CD4-positive, alpha-beta memory T cell (primary cell): ENCODE measurements at regions not wholly inside any gene's neighbourhood (a gene's known extent, or its start where the extent isn't known, plus 50 kb on each side); places are given as distances from the start of the nearest gene placed in this dataset.

ENCODE experiments used
- CTCF ChIA-PET: fragments of 350-600 bp; sonication (Branson Sonifier 250); formaldehyde crosslinking; loops from one replicate; lab custom pipeline; 2021; ENCODE audit warnings: inconsistent platforms; ENCODE audit not compliant: partially characterized antibody; lab: Charles Lee
- POLR2A ChIA-PET: fragments of 350-600 bp; sonication (Branson Sonifier 250); formaldehyde crosslinking; loops from one replicate; lab custom pipeline; 2021; ENCODE audit not compliant: partially characterized antibody; lab: Charles Lee
- DNase-seq, 5 donors: peaks; one replicate each; pipeline versions ENCODE4 v3.0.0 to v3.0.0-alpha.2; 2020 to 2022; ENCODE audit warnings: mixed read lengths in 1 of 5
- H3K27ac ChIP-seq: one replicate; pipeline ENCODE4 v1.7.0; 2013; ENCODE audit warnings: low read depth, low read length
- H3K27me3 ChIP-seq: 2 replicates; pipeline ENCODE4 v1.7.0; 2013; ENCODE audit warnings: mild to moderate bottlenecking, low read length, moderate library complexity; ENCODE audit not compliant: insufficient read depth
- H3K36me3 ChIP-seq: 2 replicates; pipeline ENCODE4 v1.7.0; 2013; ENCODE audit warnings: mild to moderate bottlenecking, low read length, moderate library complexity; ENCODE audit not compliant: insufficient read depth
- H3K4me1 ChIP-seq: 2 replicates; pipeline ENCODE4 v1.7.0; 2013; ENCODE audit warnings: mild to moderate bottlenecking, low read length, moderate library complexity; ENCODE audit not compliant: insufficient read depth
- H3K4me3 ChIP-seq, 2 donors: one replicate each; pipeline ENCODE4 v1.7.0; 2013; ENCODE audit warnings: low read length in 2 of 2, mild to moderate bottlenecking in 1 of 2
- H3K9me3 ChIP-seq, 2 donors: one replicate each; pipeline ENCODE4 v1.7.0; 2013; ENCODE audit warnings: low read length in 2 of 2, control low read depth in 1 of 2; ENCODE audit not compliant: control insufficient read depth in 1 of 2
- H3K27ac Mint-ChIP-seq, 7 donors: one replicate each; pipeline ENCODE4 v1.8.0; 2020 to 2021; ENCODE audit warnings: mixed read lengths in 7 of 7, mild to moderate bottlenecking in 6 of 7, inconsistent platforms in 3 of 7, moderate library complexity in 3 of 7
- H3K27me3 Mint-ChIP-seq, 2 donors: one replicate each; pipeline ENCODE4 v1.8.0; 2020 to 2021; ENCODE audit warnings: mixed read lengths in 2 of 2
- H3K36me3 Mint-ChIP-seq, 2 donors: one replicate each; pipeline ENCODE4 v1.8.0; 2020 to 2021; ENCODE audit warnings: mixed read lengths in 2 of 2, inconsistent platforms in 1 of 2, mild to moderate bottlenecking in 1 of 2
- H3K4me1 Mint-ChIP-seq, 4 donors: one replicate each; pipeline ENCODE4 v1.8.0; 2020 to 2021; ENCODE audit warnings: mixed read lengths in 4 of 4, mild to moderate bottlenecking in 1 of 4
- H3K4me3 Mint-ChIP-seq, 8 donors: one replicate each; pipeline ENCODE4 v1.8.0; 2020 to 2021; ENCODE audit warnings: mixed read lengths in 8 of 8, mild to moderate bottlenecking in 7 of 8, moderate library complexity in 6 of 8, inconsistent platforms in 3 of 8
- H3K9me3 Mint-ChIP-seq, 8 donors: one replicate each; pipeline ENCODE4 v1.8.0; 2020 to 2021; ENCODE audit warnings: mixed read lengths in 8 of 8, mild to moderate bottlenecking in 5 of 8, inconsistent platforms in 3 of 8, moderate library complexity in 1 of 8
- intact Hi-C: fragments of 100-400 bp; cut with micrococcal nuclease; formaldehyde crosslinking; loops from one replicate; pipeline ENCODE4 v1.15.1; 2023

- peaks cover 5 to 14% (median 12%) of the 10 kb centered on the region in 4 donors for H3K4me1 Mint-ChIP-seq
- peaks cover 4% of the 10 kb centered on the region for H3K4me1 ChIP-seq
- H3K36me3 Mint-ChIP-seq: peaks cover 0 to 7% of the 10 kb centered on the region in 2 donors
- no peaks in the 10 kb centered on the region for H3K27me3 Mint-ChIP-seq
- ChIA-PET POLR2A (interaction anchor here (0.8 kb wide), 1 partner anchor 39 kb away, joined by 3 read pairs; no protein-coding TSS in a partner anchor), CTCF (interaction anchor here (1.3 to 1.7 kb wide), 3 partner anchors 29 to 359 kb away, joined by 3 to 5 read pairs (median 4); no protein-coding TSS in a partner anchor)
- DNase-seq: no peak
- intact Hi-C loops: no loop called here
- H3K36me3 ChIP-seq: no peaks in the 10 kb centered on the region
- peaks cover 0 to 9% (median 3%) of the 10 kb centered on the region in 8 donors for H3K9me3 Mint-ChIP-seq
- no peak overlapping the region for H3K27ac Mint-ChIP-seq
- no peak overlapping the region for H3K4me3 ChIP-seq
- no peaks in the 10 kb centered on the region for H3K27me3 ChIP-seq
- no peaks in the 10 kb centered on the region for H3K9me3 ChIP-seq
- no peak overlapping the region for H3K4me3 Mint-ChIP-seq
- no peak overlapping the region for H3K27ac ChIP-seq
Measured at GRCh38 chr21:33988237-33989017, 72.8 kb upstream of the ATP5PO start.

- DNase-seq: no peak
- H3K4me1 Mint-ChIP-seq: peaks cover 5 to 14% (median 12%) of the 10 kb centered on the region in 4 donors
- intact Hi-C loops: no loop called here
- no peaks in the 10 kb centered on the region for H3K27me3 Mint-ChIP-seq
- Histone ChIP-seq H3K27ac (no peak overlapping the region), H3K9me3 (no peaks in the 10 kb centered on the region), H3K4me3 (no peak overlapping the region), H3K4me1 (peaks cover 4% of the 10 kb centered on the region), H3K36me3 (no peaks in the 10 kb centered on the region), H3K27me3 (no peaks in the 10 kb centered on the region)
- H3K4me3 Mint-ChIP-seq: no peak overlapping the region
- no peak overlapping the region for H3K27ac Mint-ChIP-seq
- H3K9me3 Mint-ChIP-seq: peaks cover 0 to 7% (median 3%) of the 10 kb centered on the region in 8 donors
- H3K36me3 Mint-ChIP-seq: peaks cover 0 to 6% of the 10 kb centered on the region in 2 donors
- ChIA-PET POLR2A (interaction anchor here (0.7 to 0.8 kb wide), 2 partner anchors 38 to 63 kb away, joined by 3 read pairs; no protein-coding TSS in a partner anchor), CTCF (interaction anchor here (1.3 to 1.5 kb wide), 2 partner anchors 16 to 63 kb away, joined by 3 read pairs; no protein-coding TSS in a partner anchor)
Measured at GRCh38 chr21:33987461-33987860, 71.9 kb upstream of the ATP5PO start.

- Histone ChIP-seq H3K9me3 (no peaks in the 10 kb centered on the region), H3K4me1 (peaks cover 4% of the 10 kb centered on the region), H3K27me3 (no peaks in the 10 kb centered on the region), H3K36me3 (no peaks in the 10 kb centered on the region), H3K4me3 (no peak overlapping the region), H3K27ac (no peak overlapping the region)
- POLR2A ChIA-PET: interaction anchor here (1.1 to 2.2 kb wide), 4 partner anchors 36 to 49 kb away, joined by 4 to 8 read pairs (median 6); no protein-coding TSS in a partner anchor
- Mint-ChIP-seq H3K4me3 (no peak overlapping the region), H3K27ac (peak overlapping the region in 6 of 7 donors; percentile 45 to 92 (median 77)), H3K27me3 (no peaks in the 10 kb centered on the region), H3K36me3 (no peaks in the 10 kb centered on the region), H3K4me1 (peaks cover 7 to 22% (median 13%) of the 10 kb centered on the region in 4 donors), H3K9me3 (no peaks in the 10 kb centered on the region)
- intact Hi-C loops: no loop called here
- CTCF ChIA-PET: no interaction called here
- DNase-seq: no peak
Measured at GRCh38 chr21:33985117-33986050, 69.8 kb upstream of the ATP5PO start.

GRCh38 chr21:33984021-33984481 lies 68.4 kb upstream of the ATP5PO start:
- H3K9me3 ChIP-seq: no peaks in the 10 kb centered on the region
- peaks cover 4% of the 10 kb centered on the region for H3K4me1 ChIP-seq
- Mint-ChIP-seq H3K9me3 (no peaks in the 10 kb centered on the region), H3K4me3 (no peak overlapping the region), H3K4me1 (peaks cover 8 to 22% (median 14%) of the 10 kb centered on the region in 4 donors), H3K36me3 (no peaks in the 10 kb centered on the region), H3K27me3 (no peaks in the 10 kb centered on the region), H3K27ac (no peak overlapping the region)
- H3K27me3 ChIP-seq: no peaks in the 10 kb centered on the region
- no peaks in the 10 kb centered on the region for H3K36me3 ChIP-seq
- no peak overlapping the region for H3K27ac ChIP-seq
- ChIA-PET CTCF (no interaction called here), POLR2A (interaction anchor here (1.3 to 2.2 kb wide), 3 partner anchors 17 to 36 kb away, joined by 3 to 8 read pairs (median 4); no protein-coding TSS in a partner anchor)
- no peak overlapping the region for H3K4me3 ChIP-seq
- intact Hi-C loops: no loop called here
- no peak for DNase-seq

- Histone ChIP-seq H3K9me3 (no peaks in the 10 kb centered on the region), H3K27me3 (no peaks in the 10 kb centered on the region), H3K4me3 (no peak overlapping the region), H3K27ac (no peak overlapping the region), H3K4me1 (peaks cover 20% of the 10 kb centered on the region), H3K36me3 (no peaks in the 10 kb centered on the region)
- no peak for DNase-seq
- Mint-ChIP-seq H3K27ac (peak overlapping the region in 1 of 7 donors; percentile 29), H3K4me1 (peaks cover 26 to 42% (median 31%) of the 10 kb centered on the region in 4 donors), H3K4me3 (no peak overlapping the region), H3K9me3 (no peaks in the 10 kb centered on the region), H3K27me3 (no peaks in the 10 kb centered on the region), H3K36me3 (no peaks in the 10 kb centered on the region)
- intact Hi-C loops: no loop called here
- CTCF ChIA-PET: interaction anchor here (2.4 kb wide), 1 partner anchor 57 kb away, joined by 9 read pairs; no protein-coding TSS in a partner anchor
- POLR2A ChIA-PET: interaction anchor here (1.2 to 15.3 kb wide), 2 partner anchors 13 to 30 kb away, joined by 4 to 230 read pairs; no protein-coding TSS in a partner anchor
Measured at GRCh38 chr21:33981391-33982101, 65.9 kb upstream of the ATP5PO start.

- Mint-ChIP-seq H3K27me3 (no peaks in the 10 kb centered on the region), H3K4me3 (no peak overlapping the region), H3K4me1 (peaks cover 37 to 44% (median 38%) of the 10 kb centered on the region in 4 donors), H3K9me3 (no peaks in the 10 kb centered on the region), H3K36me3 (no peaks in the 10 kb centered on the region), H3K27ac (peak overlapping the region in 1 of 7 donors; percentile 44)
- H3K27ac ChIP-seq: no peak overlapping the region
- CTCF ChIA-PET: interaction anchor here (1.3 to 2.4 kb wide), 2 partner anchors 19 to 56 kb away, joined by 3 to 9 read pairs; no protein-coding TSS in a partner anchor
- H3K4me3 ChIP-seq: no peak overlapping the region
- no peaks in the 10 kb centered on the region for H3K36me3 ChIP-seq
- POLR2A ChIA-PET: interaction anchor here (1.2 to 15.3 kb wide), 3 partner anchors 12 to 49 kb away, joined by 3 to 230 read pairs (median 4); no protein-coding TSS in a partner anchor
- H3K9me3 ChIP-seq: no peaks in the 10 kb centered on the region
- intact Hi-C loops: no loop called here
- H3K27me3 ChIP-seq: no peaks in the 10 kb centered on the region
- peaks cover 27% of the 10 kb centered on the region for H3K4me1 ChIP-seq
- DNase-seq: no peak
Measured at GRCh38 chr21:33980276-33980916, 64.8 kb upstream of the ATP5PO start.
